ENCODE measurements at regions not wholly inside any gene's neighbourhood (a gene's known extent, or its start where the extent isn't known, plus 50 kb on each side); places are given as distances from the start of the nearest gene placed in this dataset.

DNA sequence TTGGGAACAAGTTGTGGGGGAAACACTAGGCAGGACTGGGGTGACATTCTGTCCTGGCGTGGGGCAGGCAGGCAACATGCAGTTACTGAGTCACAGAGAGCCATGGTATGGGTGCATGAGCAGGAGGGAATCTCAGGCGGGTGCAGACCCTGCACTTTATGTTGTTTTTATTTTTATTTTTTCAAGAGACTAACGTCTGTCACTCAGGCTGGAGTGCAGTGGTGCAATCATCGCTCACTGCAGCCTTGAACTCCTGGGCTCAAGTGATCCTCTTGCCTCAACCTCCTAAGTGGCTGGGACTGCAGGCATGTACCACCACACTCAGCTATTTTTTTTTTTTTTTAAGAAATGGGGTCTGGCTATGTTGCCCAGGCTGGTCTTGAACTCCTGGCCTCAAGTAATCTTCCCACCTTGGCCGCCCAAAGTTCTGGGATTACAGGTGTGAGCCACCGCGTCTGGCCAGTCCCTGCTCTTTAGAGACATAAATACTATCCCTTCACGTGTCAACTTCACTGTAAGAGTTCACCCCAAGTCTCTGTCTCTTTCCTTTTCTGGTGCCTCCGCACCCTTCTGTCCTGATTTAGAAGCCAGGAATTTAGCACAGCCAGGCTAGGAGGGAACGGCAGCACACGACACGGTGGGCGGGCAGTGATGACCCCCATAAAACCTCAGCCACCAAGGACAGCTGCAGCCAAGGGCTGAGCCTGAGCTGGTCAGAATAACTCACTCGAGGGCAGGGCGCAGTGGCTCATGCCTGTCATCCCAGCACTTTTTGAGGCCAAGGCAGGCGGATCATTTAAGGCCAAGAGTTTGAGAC, 72.8 kb upstream of the IQSEC1 start:
- no peak for DNase-seq
- no peak overlapping the region for H3K4me3 ChIP-seq (ENCODE audit: low read depth, low read length)

GRCh38 chr3:13145131-13145825, 72.0 kb upstream of the IQSEC1 start:
- no peak for DNase-seq
- Histone ChIP-seq H3K27me3 (no peaks in the 10 kb centered on the region), H3K36me3 (no peaks in the 10 kb centered on the region)

More for the DNA sequence above, 72.8 kb upstream of the IQSEC1 start:
- H3K27me3 ChIP-seq: no peaks in the 10 kb centered on the region
- H3K4me1 ChIP-seq: no peaks in the 10 kb centered on the region
- no peaks in the 10 kb centered on the region for H3K36me3 ChIP-seq
- no peak for TF ChIP-seq CTCF (IDR thresholded peaks at IDR 0.05; ENCODE audit: low read depth, low read length)
- H3K9me3 ChIP-seq: no peaks in the 10 kb centered on the region

DNA sequence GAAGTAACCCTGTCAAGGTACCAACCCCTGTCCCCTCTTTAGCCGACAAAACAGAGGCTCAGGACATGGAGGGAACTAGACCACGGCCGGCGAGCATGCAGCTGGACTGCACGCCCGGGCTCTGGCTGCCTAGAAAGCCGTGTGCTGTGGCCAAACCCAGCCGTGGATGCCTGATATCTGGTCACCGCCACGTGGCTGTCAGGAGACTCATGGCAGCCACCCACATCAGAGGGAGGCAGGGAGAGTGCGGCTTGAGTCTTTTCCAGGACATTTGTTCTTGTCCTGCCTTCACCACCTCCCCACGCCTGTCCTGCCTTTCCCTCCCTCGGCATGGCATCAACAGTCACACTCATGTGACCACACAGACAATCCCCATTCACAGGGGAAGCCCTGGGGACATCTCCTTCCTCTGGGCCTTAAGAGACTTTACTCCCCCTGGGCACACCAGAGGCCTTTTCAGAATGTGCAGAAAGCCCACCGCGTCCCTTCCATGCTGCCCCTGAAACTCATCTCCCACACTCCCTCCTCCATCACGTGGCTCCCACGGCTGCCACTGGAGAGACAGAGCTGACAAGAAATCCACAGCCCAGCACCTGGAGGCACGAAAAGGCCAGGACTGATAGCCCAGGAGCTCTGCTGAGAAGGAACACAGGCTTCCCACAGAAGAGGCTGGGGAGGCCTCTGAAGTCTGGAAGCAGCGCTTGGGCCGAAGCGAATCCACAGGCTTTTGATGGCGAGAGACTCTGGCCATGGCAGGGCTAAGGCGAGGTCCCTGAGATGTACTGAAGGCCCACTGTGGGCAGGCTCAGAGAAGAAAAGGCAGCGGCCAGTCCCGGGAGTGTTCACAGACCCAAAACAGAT, 71.2 kb upstream of the IQSEC1 start:
- no peak for TF ChIP-seq CTCF (IDR thresholded peaks at IDR 0.05; ENCODE audit: low read depth, low read length)
- Histone ChIP-seq H3K4me1 (no peaks in the 10 kb centered on the region), H3K27me3 (no peaks in the 10 kb centered on the region), H3K4me3 (ENCODE audit: low read depth, low read length) (no peak overlapping the region), H3K36me3 (no peaks in the 10 kb centered on the region), H3K9me3 (no peaks in the 10 kb centered on the region)
- DNase-seq: no peak

More at GRCh38 chr3:13145131-13145825, 72.0 kb upstream of the IQSEC1 start:
- TF ChIP-seq CTCF (IDR thresholded peaks at IDR 0.05; ENCODE audit: low read depth, low read length): no peak
- Histone ChIP-seq H3K9me3 (no peaks in the 10 kb centered on the region), H3K4me3 (ENCODE audit: low read depth, low read length) (no peak overlapping the region), H3K4me1 (no peaks in the 10 kb centered on the region)

DNA sequence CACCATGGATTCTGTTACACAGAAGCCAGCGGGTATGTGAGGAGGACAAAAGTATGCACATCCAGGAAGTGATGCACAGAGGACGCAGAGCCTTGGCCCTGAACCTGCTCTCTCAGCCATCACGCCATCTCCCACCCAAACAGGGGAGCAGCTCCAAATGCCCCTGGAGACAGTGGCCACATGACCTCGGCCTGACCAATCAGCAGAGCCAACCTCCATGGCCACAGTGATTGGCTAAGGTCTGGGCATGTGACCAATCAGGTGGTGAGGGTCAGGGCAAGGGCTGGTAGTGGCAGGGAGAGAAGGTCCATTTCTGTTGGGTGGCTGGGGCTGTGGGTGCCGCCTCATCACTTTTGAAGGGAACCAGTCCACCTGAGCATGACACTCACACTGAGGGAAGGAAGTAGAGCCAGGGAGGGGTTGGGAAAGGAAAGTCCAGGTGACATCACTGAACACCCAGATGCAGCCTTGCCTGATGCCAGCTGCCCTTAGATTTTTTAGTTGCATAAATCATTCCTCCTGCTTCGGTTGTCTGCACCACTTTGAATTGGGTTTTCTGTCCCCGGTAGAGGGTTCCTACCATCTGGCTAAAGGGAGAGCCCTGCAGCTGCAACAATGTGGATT, 70.3 kb upstream of the IQSEC1 start:
- Histone ChIP-seq H3K4me1 (no peaks in the 10 kb centered on the region), H3K9me3 (no peaks in the 10 kb centered on the region), H3K36me3 (no peaks in the 10 kb centered on the region), H3K27me3 (no peaks in the 10 kb centered on the region), H3K4me3 (ENCODE audit: low read depth, low read length) (no peak overlapping the region)
- TF ChIP-seq CTCF (IDR thresholded peaks at IDR 0.05; ENCODE audit: low read depth, low read length): no peak
- DNase-seq: no peak

DNA sequence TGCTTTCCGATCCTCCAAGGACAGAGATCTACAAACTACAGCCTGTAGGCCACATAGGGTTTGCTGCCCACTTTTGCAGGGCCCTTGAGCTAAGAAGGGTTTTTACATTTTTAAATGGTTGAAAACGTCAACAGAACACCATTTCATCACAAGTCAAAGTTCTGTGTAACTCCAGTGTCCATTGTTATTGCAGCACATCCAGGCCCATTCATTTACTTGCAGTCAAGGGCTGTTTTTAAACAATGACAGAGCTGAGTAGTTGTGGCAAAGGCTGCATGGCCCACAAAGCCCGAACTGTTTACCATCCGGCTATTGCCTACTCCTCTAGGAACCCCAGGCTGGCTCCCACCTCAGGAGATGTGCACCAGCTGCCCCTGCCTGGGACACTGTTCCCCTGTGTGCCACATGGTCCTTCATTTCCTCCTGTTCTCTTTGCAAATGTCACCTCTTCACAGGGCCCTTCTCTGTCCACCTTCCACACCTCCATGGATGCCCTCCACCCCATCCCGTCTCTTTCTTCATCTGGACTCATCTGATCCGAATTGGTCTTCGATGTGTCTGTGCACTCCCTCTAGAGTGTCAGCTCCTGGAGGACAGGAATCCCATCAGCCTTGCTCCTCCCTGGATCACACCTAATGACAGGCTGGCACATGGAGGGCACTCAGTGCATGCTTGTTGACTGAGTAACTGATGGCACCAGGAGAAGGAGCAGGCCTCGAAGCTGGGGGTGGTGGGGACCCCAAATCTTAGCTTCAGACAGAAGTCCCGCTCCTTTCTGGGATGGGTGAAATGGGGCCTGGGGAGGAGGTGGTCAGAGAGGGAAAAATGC, 69.5 kb upstream of the IQSEC1 start:
- no peaks in the 10 kb centered on the region for H3K27me3 ChIP-seq
- no peak overlapping the region for H3K4me3 ChIP-seq (ENCODE audit: low read depth, low read length)
- no peak for DNase-seq
- H3K9me3 ChIP-seq: no peaks in the 10 kb centered on the region
- no peaks in the 10 kb centered on the region for H3K4me1 ChIP-seq
- H3K36me3 ChIP-seq: no peaks in the 10 kb centered on the region
- TF ChIP-seq CTCF (IDR thresholded peaks at IDR 0.05; ENCODE audit: low read depth, low read length): no peak
